ENCODE measurements at regions not wholly inside any gene's neighbourhood (a gene's known extent, or its start where the extent isn't known, plus 50 kb on each side); places are given as distances from the start of the nearest gene placed in this dataset.

GRCh38 chrX:482192-482701, 95.5 kb upstream of the PPP2R3B start:
- H4K20me1 ChIP-seq (ENCODE audit: insufficient read depth) = no peaks in the 10 kb centered on the region
- ChIA-PET POLR2A (no interaction called here), CTCF (no interaction called here)
- no peak overlapping the region for H3K4me2 ChIP-seq
- no peaks in the 10 kb centered on the region for H3K4me1 ChIP-seq (ENCODE audit: control insufficient read depth in 1 of 2, insufficient read depth in 2 of 2, low read depth in 1 of 2, low read length in 1 of 2)
- no peak overlapping the region for H3K27ac ChIP-seq (ENCODE audit: low read depth in 2 of 2, low read length in 1 of 2)
- no peaks in the 10 kb centered on the region for H3K9me3 ChIP-seq
- no peak overlapping the region for H2AFZ ChIP-seq (ENCODE audit: low read depth)
- WGBS (ENCODE audit: low lambda C conversion rate) = 15% methylated on average over 13 of the region's 13 CpGs
- TF ChIP-seq POLR2AphosphoS5 (IDR thresholded peaks at IDR 0.05; ENCODE audit: low read depth, low read length) = no peak
- no peak for TF ChIP-seq RCOR1 (IDR thresholded peaks at IDR 0.05; ENCODE audit: low read length)
- TF ChIP-seq SIN3A (IDR thresholded peaks at IDR 0.05; ENCODE audit: borderline replicate concordance, low read depth, low read length) = no peak
- no peak for TF ChIP-seq RFX5 (IDR thresholded peaks at IDR 0.05; ENCODE audit: low read length)
- TF ChIP-seq ZBTB33 (IDR thresholded peaks at IDR 0.05; ENCODE audit: borderline replicate concordance, low read depth) = no peak
- TF ChIP-seq EZH2phosphoT487 (IDR thresholded peaks at IDR 0.05; ENCODE audit: borderline replicate concordance, low read depth) = no peak
- no peak for TF ChIP-seq TCF12 (IDR thresholded peaks at IDR 0.05)
- no peak for TF ChIP-seq TEAD4 (IDR thresholded peaks at IDR 0.05; ENCODE audit: borderline replicate concordance, insufficient read depth)
- TF ChIP-seq, protein P1, sequence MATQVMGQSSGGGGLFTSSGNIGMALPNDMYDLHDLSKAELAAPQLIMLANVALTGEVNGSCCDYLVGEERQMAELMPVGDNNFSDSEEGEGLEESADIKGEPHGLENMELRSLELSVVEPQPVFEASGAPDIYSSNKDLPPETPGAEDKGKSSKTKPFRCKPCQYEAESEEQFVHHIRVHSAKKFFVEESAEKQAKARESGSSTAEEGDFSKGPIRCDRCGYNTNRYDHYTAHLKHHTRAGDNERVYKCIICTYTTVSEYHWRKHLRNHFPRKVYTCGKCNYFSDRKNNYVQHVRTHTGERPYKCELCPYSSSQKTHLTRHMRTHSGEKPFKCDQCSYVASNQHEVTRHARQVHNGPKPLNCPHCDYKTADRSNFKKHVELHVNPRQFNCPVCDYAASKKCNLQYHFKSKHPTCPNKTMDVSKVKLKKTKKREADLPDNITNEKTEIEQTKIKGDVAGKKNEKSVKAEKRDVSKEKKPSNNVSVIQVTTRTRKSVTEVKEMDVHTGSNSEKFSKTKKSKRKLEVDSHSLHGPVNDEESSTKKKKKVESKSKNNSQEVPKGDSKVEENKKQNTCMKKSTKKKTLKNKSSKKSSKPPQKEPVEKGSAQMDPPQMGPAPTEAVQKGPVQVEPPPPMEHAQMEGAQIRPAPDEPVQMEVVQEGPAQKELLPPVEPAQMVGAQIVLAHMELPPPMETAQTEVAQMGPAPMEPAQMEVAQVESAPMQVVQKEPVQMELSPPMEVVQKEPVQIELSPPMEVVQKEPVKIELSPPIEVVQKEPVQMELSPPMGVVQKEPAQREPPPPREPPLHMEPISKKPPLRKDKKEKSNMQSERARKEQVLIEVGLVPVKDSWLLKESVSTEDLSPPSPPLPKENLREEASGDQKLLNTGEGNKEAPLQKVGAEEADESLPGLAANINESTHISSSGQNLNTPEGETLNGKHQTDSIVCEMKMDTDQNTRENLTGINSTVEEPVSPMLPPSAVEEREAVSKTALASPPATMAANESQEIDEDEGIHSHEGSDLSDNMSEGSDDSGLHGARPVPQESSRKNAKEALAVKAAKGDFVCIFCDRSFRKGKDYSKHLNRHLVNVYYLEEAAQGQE (IDR thresholded peaks at IDR 0.05; ENCODE audit: low read depth, low read length) = no peak
- H3K36me3 ChIP-seq (replicated peaks in 1 of 2; ENCODE audit: control insufficient read depth in 1 of 2, insufficient read depth in 2 of 2, low read length in 1 of 2) = no peaks in the 10 kb centered on the region
- H3K4me3 ChIP-seq (ENCODE audit: low read depth in 2 of 2, low read length in 1 of 2) = no peak overlapping the region
- H3F3A ChIP-seq (replicated peaks; ENCODE audit: insufficient read depth) = no peaks in the 10 kb centered on the region
- peaks cover 20% of the 10 kb centered on the region for H3K27me3 ChIP-seq (ENCODE audit: insufficient read depth)
- H3K79me2 ChIP-seq (ENCODE audit: insufficient read depth) = no peaks in the 10 kb centered on the region
- no peak overlapping the region for H3K9ac ChIP-seq
- DNase-seq = no peak
- H3K9me2 ChIP-seq = no peaks in the 10 kb centered on the region

DNA sequence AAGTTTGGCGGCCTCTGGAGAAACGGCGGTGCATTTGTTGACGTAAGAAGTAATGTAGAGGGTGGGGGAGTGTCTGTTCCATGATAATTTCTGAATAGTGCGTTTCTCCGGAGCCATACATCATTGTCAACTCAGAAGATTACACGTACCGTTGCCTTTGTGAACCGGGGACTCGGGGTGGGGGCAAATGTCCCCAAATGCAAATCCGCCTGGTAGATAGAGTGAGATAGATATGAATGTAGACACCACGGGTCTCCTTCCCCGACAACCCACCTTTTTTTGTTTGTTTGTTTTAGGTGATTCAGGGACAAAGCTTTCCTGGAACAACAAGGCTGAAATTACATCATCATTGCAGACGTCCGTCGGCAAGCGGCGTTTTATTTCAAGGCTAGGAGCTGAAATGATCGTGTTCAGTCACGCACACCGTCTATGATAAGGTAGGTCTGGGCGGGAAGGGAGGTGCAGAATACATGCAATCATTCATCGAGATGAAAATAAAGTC, 96.0 kb upstream of the PPP2R3B start:
- H3K9ac ChIP-seq = no peak overlapping the region
- H3K27me3 ChIP-seq (ENCODE audit: insufficient read depth) = peaks cover 15% of the 10 kb centered on the region
- POLR2A ChIA-PET = no interaction called here
- H3K4me3 ChIP-seq (ENCODE audit: low read depth in 2 of 2, low read length in 1 of 2) = no peak overlapping the region
- TF ChIP-seq EP300 (IDR thresholded peaks at IDR 0.05; ENCODE audit: borderline replicate concordance in 1 of 2, low read depth in 1 of 2, low read length in 1 of 2) (no peak), SIN3A (IDR thresholded peaks at IDR 0.05; ENCODE audit: borderline replicate concordance, low read depth, low read length) (no peak), RCOR1 (IDR thresholded peaks at IDR 0.05; ENCODE audit: low read length) (no peak), FOXJ3 (CRISPR knock-in tag; IDR thresholded peaks at IDR 0.05) (no peak), GABPA (IDR thresholded peaks at IDR 0.05; ENCODE audit: low read depth) (no peak), NRF1 (IDR thresholded peaks at IDR 0.05; ENCODE audit: low read depth, low read length) (no peak)
- TF ChIP-seq, protein P2, sequence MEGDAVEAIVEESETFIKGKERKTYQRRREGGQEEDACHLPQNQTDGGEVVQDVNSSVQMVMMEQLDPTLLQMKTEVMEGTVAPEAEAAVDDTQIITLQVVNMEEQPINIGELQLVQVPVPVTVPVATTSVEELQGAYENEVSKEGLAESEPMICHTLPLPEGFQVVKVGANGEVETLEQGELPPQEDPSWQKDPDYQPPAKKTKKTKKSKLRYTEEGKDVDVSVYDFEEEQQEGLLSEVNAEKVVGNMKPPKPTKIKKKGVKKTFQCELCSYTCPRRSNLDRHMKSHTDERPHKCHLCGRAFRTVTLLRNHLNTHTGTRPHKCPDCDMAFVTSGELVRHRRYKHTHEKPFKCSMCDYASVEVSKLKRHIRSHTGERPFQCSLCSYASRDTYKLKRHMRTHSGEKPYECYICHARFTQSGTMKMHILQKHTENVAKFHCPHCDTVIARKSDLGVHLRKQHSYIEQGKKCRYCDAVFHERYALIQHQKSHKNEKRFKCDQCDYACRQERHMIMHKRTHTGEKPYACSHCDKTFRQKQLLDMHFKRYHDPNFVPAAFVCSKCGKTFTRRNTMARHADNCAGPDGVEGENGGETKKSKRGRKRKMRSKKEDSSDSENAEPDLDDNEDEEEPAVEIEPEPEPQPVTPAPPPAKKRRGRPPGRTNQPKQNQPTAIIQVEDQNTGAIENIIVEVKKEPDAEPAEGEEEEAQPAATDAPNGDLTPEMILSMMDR (IDR thresholded peaks at IDR 0.05) = no peak
- H3K9me3 ChIP-seq = no peaks in the 10 kb centered on the region
- WGBS (ENCODE audit: low lambda C conversion rate) = 22% methylated on average over 23 of the region's 23 CpGs
- H3K4me1 ChIP-seq (ENCODE audit: control insufficient read depth in 1 of 2, insufficient read depth in 2 of 2, low read depth in 1 of 2, low read length in 1 of 2) = no peaks in the 10 kb centered on the region
- no peaks in the 10 kb centered on the region for H3K79me2 ChIP-seq (ENCODE audit: insufficient read depth)
- H3K27ac ChIP-seq (ENCODE audit: low read depth in 2 of 2, low read length in 1 of 2) = no peak overlapping the region
- no peaks in the 10 kb centered on the region for H3K9me2 ChIP-seq
- no peak for DNase-seq
- no peaks in the 10 kb centered on the region for H4K20me1 ChIP-seq (ENCODE audit: insufficient read depth)
- CTCF ChIA-PET = no interaction called here
- no peak overlapping the region for H3K4me2 ChIP-seq
- H2AFZ ChIP-seq (ENCODE audit: low read depth) = no peak overlapping the region
- no peaks in the 10 kb centered on the region for H3K36me3 ChIP-seq (replicated peaks in 1 of 2; ENCODE audit: control insufficient read depth in 1 of 2, insufficient read depth in 2 of 2, low read length in 1 of 2)
- no peaks in the 10 kb centered on the region for H3F3A ChIP-seq (replicated peaks; ENCODE audit: insufficient read depth)
